ENCODE measurements at regions not wholly inside any gene's neighbourhood (a gene's known extent, or its start where the extent isn't known, plus 50 kb on each side); places are given as distances from the start of the nearest gene placed in this dataset.
"Not testable (repeated sequence)": the region's sequence is repeated elsewhere in the genome, so short reads cannot be mapped to it uniquely, and the experiment has no call there.

- POLR2A ChIA-PET, result no interaction called here
- no peak for TF ChIP-seq CTCF (IDR thresholded peaks at IDR 0.05; ENCODE audit: insufficient read depth, low read depth, low read length)
- DNase-seq (ENCODE audit: low read depth), result no peak
Observed at GRCh38 chr19:28301463-28301862, 911.5 kb downstream of the UQCRFS1 start.

GRCh38 chr19:28299649-28300048 is 913.3 kb downstream of the UQCRFS1 start:
- ChIA-PET POLR2A (no interaction called here), CTCF (interaction anchor here (0.7 kb wide), 1 partner anchor 12 kb away, joined by 3 read pairs; no protein-coding TSS in a partner anchor)
- no peak for TF ChIP-seq CTCF (IDR thresholded peaks at IDR 0.05; ENCODE audit: insufficient read depth, low read depth, low read length)
- H3K36me3 ChIP-seq (ENCODE audit: control insufficient read depth, insufficient read depth, low read length), result no peaks in the 10 kb centered on the region
- no peak overlapping the region for H3K4me3 ChIP-seq (ENCODE audit: low read depth, low read length)
- DNase-seq (ENCODE audit: low read depth), result no peak
- no peaks in the 10 kb centered on the region for H3K27me3 ChIP-seq (ENCODE audit: control insufficient read depth, insufficient read depth, low read length)

More at GRCh38 chr19:28301463-28301862, 911.5 kb downstream of the UQCRFS1 start:
- Histone ChIP-seq H3K4me3 (ENCODE audit: low read depth, low read length) (no peak overlapping the region), H3K36me3 (ENCODE audit: control insufficient read depth, insufficient read depth, low read length) (no peaks in the 10 kb centered on the region), H3K27me3 (ENCODE audit: control insufficient read depth, insufficient read depth, low read length) (no peaks in the 10 kb centered on the region)
- CTCF ChIA-PET, result interaction anchor here (1.4 kb wide), 1 partner anchor 9 kb away, joined by 4 read pairs; no protein-coding TSS in a partner anchor

- ChIA-PET POLR2A (no interaction called here), CTCF (no interaction called here)
- Histone ChIP-seq H3K4me3 (ENCODE audit: low read depth, low read length) (no peak overlapping the region), H3K36me3 (ENCODE audit: control insufficient read depth, insufficient read depth, low read length) (no peaks in the 10 kb centered on the region), H3K27me3 (ENCODE audit: control insufficient read depth, insufficient read depth, low read length) (no peaks in the 10 kb centered on the region)
- no peak for TF ChIP-seq CTCF (IDR thresholded peaks at IDR 0.05; ENCODE audit: insufficient read depth, low read depth, low read length)
- no peak for DNase-seq (ENCODE audit: low read depth)
Observed at GRCh38 chr19:28297586-28298157, 915.3 kb downstream of the UQCRFS1 start.

GRCh38 chr19:28297036-28297435 is 915.9 kb downstream of the UQCRFS1 start:
- no peak for TF ChIP-seq CTCF (IDR thresholded peaks at IDR 0.05; ENCODE audit: insufficient read depth, low read depth, low read length)
- DNase-seq (ENCODE audit: low read depth), result no peak
- no peaks in the 10 kb centered on the region for H3K27me3 ChIP-seq (ENCODE audit: control insufficient read depth, insufficient read depth, low read length)
- H3K4me3 ChIP-seq (ENCODE audit: low read depth, low read length), result no peak overlapping the region
- POLR2A ChIA-PET, result no interaction called here
- CTCF ChIA-PET, result no interaction called here
- H3K36me3 ChIP-seq (ENCODE audit: control insufficient read depth, insufficient read depth, low read length), result no peaks in the 10 kb centered on the region

GRCh38 chr19:28296506-28296905 is 916.4 kb downstream of the UQCRFS1 start:
- no peak for TF ChIP-seq CTCF (IDR thresholded peaks at IDR 0.05; ENCODE audit: insufficient read depth, low read depth, low read length)
- no peaks in the 10 kb centered on the region for H3K36me3 ChIP-seq (ENCODE audit: control insufficient read depth, insufficient read depth, low read length)
- CTCF ChIA-PET, result no interaction called here
- H3K27me3 ChIP-seq (ENCODE audit: control insufficient read depth, insufficient read depth, low read length), result no peaks in the 10 kb centered on the region
- DNase-seq (ENCODE audit: low read depth), result peak; percentile 48
- H3K4me3 ChIP-seq (ENCODE audit: low read depth, low read length), result no peak overlapping the region
- POLR2A ChIA-PET, result no interaction called here

GRCh38 chr19:28294975-28295374 is 918.0 kb downstream of the UQCRFS1 start:
- CTCF ChIA-PET; H3K4me3 ChIP-seq (ENCODE audit: low read depth, low read length); H3K36me3 ChIP-seq (ENCODE audit: control insufficient read depth, insufficient read depth, low read length); DNase-seq (ENCODE audit: low read depth); H3K27me3 ChIP-seq (ENCODE audit: control insufficient read depth, insufficient read depth, low read length); POLR2A ChIA-PET: not testable (repeated sequence)

All from BJ (cell line).